ENCODE measurements at regions not wholly inside any gene's neighbourhood (a gene's known extent, or its start where the extent isn't known, plus 50 kb on each side); places are given as distances from the start of the nearest gene placed in this dataset.

GRCh38 chr21:28762357-28762735 is 230.3 kb downstream of the LTN1 start:
- no peak for TF ChIP-seq CREB1 (CRISPR knock-in tag; IDR thresholded peaks at IDR 0.05)
- no peak for TF ChIP-seq CTCF (IDR thresholded peaks at IDR 0.05)
- no peak for TF ChIP-seq ZNF512 (CRISPR knock-in tag; IDR thresholded peaks at IDR 0.05; ENCODE audit: borderline replicate concordance)
- no peak for TF ChIP-seq FOXP4 (CRISPR knock-in tag; IDR thresholded peaks at IDR 0.05)
- TF ChIP-seq USF2 (CRISPR knock-in tag; IDR thresholded peaks at IDR 0.05) = no peak
- no peak for TF ChIP-seq ETV6 (CRISPR knock-in tag; IDR thresholded peaks at IDR 0.05)
- TF ChIP-seq PRDM15 (CRISPR knock-in tag; IDR thresholded peaks at IDR 0.05) = no peak
- TF ChIP-seq RORB (CRISPR knock-in tag; IDR thresholded peaks at IDR 0.05) = no peak
- no peak for TF ChIP-seq CREM (CRISPR knock-in tag; IDR thresholded peaks at IDR 0.05)
- no peak for TF ChIP-seq JUN (CRISPR knock-in tag; IDR thresholded peaks at IDR 0.05)
- no peak for TF ChIP-seq E2F4 (CRISPR knock-in tag; IDR thresholded peaks at IDR 0.05; ENCODE audit: borderline replicate concordance, low read depth)
- TF ChIP-seq ELF4 (CRISPR knock-in tag; IDR thresholded peaks at IDR 0.05; ENCODE audit: low read depth) = no peak
- TF ChIP-seq SP1 (CRISPR knock-in tag; conservative IDR thresholded peaks at IDR 0.05) = no peak
- no peak for TF ChIP-seq TEAD1 (CRISPR knock-in tag; IDR thresholded peaks at IDR 0.05)
